Cardiac fibroblast (primary cell): ENCODE measurements at regions not wholly inside any gene's neighbourhood (a gene's known extent, or its start where the extent isn't known, plus 50 kb on each side); places are given as distances from the start of the nearest gene placed in this dataset.
A peak's percentile ranks its signal among the peaks of the same experiment; 100 is the strongest.

Experiments
- DNase-seq, 2 donors: peaks; one replicate each; pipeline versions ENCODE4 v3.0.0 to v3.0.0-alpha.2; 2010; ENCODE audit warnings: low read depth in 2 of 2
- H3K4me3 ChIP-seq, 2 donors: replicated peaks in 1 of 2; 1 replicate in 1 of 2; 2 replicates in 1 of 2; pipeline ENCODE4 v1.5.1; 2011; ENCODE audit warnings: low read depth in 2 of 2, low read length in 2 of 2, mild to moderate bottlenecking in 2 of 2, moderate library complexity in 1 of 2
- CTCF ChIP-seq: IDR thresholded peaks from one replicate; pipeline ENCODE4 v1.5.1; 2011; ENCODE audit warnings: low read depth, mild to moderate bottlenecking, low read length, inconsistent platforms

GRCh38 chr1:164363980-164364379 is 195.0 kb upstream of the PBX1 start:
- TF ChIP-seq CTCF, result no peak
- H3K4me3 ChIP-seq, result no peak overlapping the region
- no peak for DNase-seq

- DNase-seq, result no peak
- no peak for TF ChIP-seq CTCF
- H3K4me3 ChIP-seq, result no peak overlapping the region
These were observed 193.0 kb upstream of the PBX1 start for GRCh38 chr1:164366014-164366413.

GRCh38 chr1:164369698-164370365 is 189.2 kb upstream of the PBX1 start:
- H3K4me3 ChIP-seq, result no peak overlapping the region
- DNase-seq, result no peak
- no peak for TF ChIP-seq CTCF

GRCh38 chr1:164380893-164381292 is 178.1 kb upstream of the PBX1 start:
- TF ChIP-seq CTCF, result no peak
- peak; percentile 3 to 50 for DNase-seq
- H3K4me3 ChIP-seq, result no peak overlapping the region

GRCh38 chr1:164382384-164382783 is 176.6 kb upstream of the PBX1 start:
- no peak for TF ChIP-seq CTCF
- no peak overlapping the region for H3K4me3 ChIP-seq
- DNase-seq, result no peak

- H3K4me3 ChIP-seq, result no peak overlapping the region
- no peak for TF ChIP-seq CTCF
- DNase-seq, result no peak
These were observed 174.7 kb upstream of the PBX1 start for GRCh38 chr1:164384262-164384661.

- H3K4me3 ChIP-seq, result no peak overlapping the region
- no peak for DNase-seq
- TF ChIP-seq CTCF, result no peak
These were observed 141.8 kb upstream of the PBX1 start for GRCh38 chr1:164417016-164417704.
